GM21723 (cell line): ENCODE measurements at regions not wholly inside any gene's neighbourhood (a gene's known extent, or its start where the extent isn't known, plus 50 kb on each side); places are given as distances from the start of the nearest gene placed in this dataset.

Experiments
- ATAC-seq: cut with Tn5 transposase; IDR thresholded peaks from one replicate; pipeline ENCODE4 v1.9.1; 2021; ENCODE audit warnings: mild to moderate bottlenecking, moderate library complexity; ENCODE audit not compliant: unreplicated experiment

GRCh38 chr9:129476821-129477611, 143.9 kb downstream of the C9orf50 start:
- ATAC-seq: no peak

GRCh38 chr9:129474740-129475404, 146.0 kb downstream of the C9orf50 start:
- ATAC-seq: no peak

- no peak for ATAC-seq
Measured at GRCh38 chr9:129473523-129474244, 147.2 kb downstream of the C9orf50 start.

GRCh38 chr9:129472651-129473102, 148.2 kb downstream of the C9orf50 start:
- ATAC-seq: no peak

GRCh38 chr9:129471201-129472019, 149.5 kb downstream of the C9orf50 start:
- ATAC-seq: no peak

- ATAC-seq: no peak
Measured at GRCh38 chr9:129469988-129470316, 150.9 kb downstream of the C9orf50 start.

- no peak for ATAC-seq
Measured at GRCh38 chr9:129469188-129469987, 151.5 kb downstream of the C9orf50 start.

- no peak for ATAC-seq
Measured at GRCh38 chr9:129467739-129468666, 152.9 kb downstream of the C9orf50 start.

GRCh38 chr9:129467004-129467588, 153.8 kb downstream of the C9orf50 start:
- ATAC-seq: no peak

GRCh38 chr9:129465834-129466535, 154.9 kb downstream of the C9orf50 start:
- no peak for ATAC-seq

GRCh38 chr9:129464972-129465833, 155.7 kb downstream of the C9orf50 start:
- no peak for ATAC-seq

GRCh38 chr9:129463994-129464393, 156.9 kb downstream of the C9orf50 start:
- ATAC-seq: no peak

- no peak for ATAC-seq
Measured at GRCh38 chr9:129463477-129463876, 157.4 kb downstream of the C9orf50 start.

GRCh38 chr9:129462360-129462759, 158.5 kb downstream of the C9orf50 start:
- no peak for ATAC-seq

- ATAC-seq: peak; percentile 70
Measured at GRCh38 chr9:129460323-129461261, 160.3 kb downstream of the C9orf50 start.
